ENCODE measurements at regions not wholly inside any gene's neighbourhood (a gene's known extent, or its start where the extent isn't known, plus 50 kb on each side); places are given as distances from the start of the nearest gene placed in this dataset.
"Not testable (repeated sequence)": the region's sequence is repeated elsewhere in the genome, so short reads cannot be mapped to it uniquely, and the experiment has no call there.

DNA sequence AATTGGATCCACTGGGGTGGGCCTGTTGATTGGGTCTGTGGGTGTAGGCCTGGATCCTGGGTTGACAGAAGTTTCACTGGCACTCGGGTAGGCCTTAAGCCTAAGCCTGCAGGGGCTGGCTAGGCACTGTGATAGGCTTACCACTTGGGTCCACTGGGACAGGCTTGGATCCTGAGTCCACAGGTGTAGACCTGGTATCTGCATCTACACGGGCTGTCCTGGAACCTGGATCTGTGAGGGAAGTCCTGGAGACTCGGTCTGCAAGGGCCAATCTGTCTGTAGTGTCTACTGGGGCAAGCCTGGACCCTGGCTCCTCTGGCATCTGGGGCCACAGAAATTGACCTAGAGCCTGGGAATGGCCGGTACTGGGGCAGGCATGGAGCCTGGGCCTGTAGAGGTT, 219.0 kb upstream of the NRG3 start:
- H3K4me1 ChIP-seq (ENCODE audit: control insufficient read depth, low read length), result no peaks in the 10 kb centered on the region
- no peaks in the 10 kb centered on the region; the same call in 1 of the 2 replicates for H3K9me2 ChIP-seq (replicated peaks; ENCODE audit: control insufficient read depth, low read length)
- TF ChIP-seq EZH2phosphoT487 (IDR thresholded peaks at IDR 0.05; ENCODE audit: borderline replicate concordance, low read length), result no peak
- TF ChIP-seq, protein P1, sequence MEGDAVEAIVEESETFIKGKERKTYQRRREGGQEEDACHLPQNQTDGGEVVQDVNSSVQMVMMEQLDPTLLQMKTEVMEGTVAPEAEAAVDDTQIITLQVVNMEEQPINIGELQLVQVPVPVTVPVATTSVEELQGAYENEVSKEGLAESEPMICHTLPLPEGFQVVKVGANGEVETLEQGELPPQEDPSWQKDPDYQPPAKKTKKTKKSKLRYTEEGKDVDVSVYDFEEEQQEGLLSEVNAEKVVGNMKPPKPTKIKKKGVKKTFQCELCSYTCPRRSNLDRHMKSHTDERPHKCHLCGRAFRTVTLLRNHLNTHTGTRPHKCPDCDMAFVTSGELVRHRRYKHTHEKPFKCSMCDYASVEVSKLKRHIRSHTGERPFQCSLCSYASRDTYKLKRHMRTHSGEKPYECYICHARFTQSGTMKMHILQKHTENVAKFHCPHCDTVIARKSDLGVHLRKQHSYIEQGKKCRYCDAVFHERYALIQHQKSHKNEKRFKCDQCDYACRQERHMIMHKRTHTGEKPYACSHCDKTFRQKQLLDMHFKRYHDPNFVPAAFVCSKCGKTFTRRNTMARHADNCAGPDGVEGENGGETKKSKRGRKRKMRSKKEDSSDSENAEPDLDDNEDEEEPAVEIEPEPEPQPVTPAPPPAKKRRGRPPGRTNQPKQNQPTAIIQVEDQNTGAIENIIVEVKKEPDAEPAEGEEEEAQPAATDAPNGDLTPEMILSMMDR (IDR thresholded peaks at IDR 0.05; ENCODE audit: low read depth, low read length, poor library complexity, severe bottlenecking), result no peak
- no peaks in the 10 kb centered on the region for H3K36me3 ChIP-seq (ENCODE audit: control insufficient read depth, low read length)
- no peaks in the 10 kb centered on the region for H4K20me1 ChIP-seq (ENCODE audit: control insufficient read depth, insufficient read depth, low read depth, low read length)
- H3K27ac ChIP-seq (ENCODE audit: low read depth, low read length), result no peak overlapping the region
- no peak overlapping the region for H3K4me3 ChIP-seq (ENCODE audit: low read length)
- H3K9me3 ChIP-seq (ENCODE audit: control insufficient read depth, insufficient read depth, low read length), result no peaks in the 10 kb centered on the region; the same call in 1 of the 2 replicates
- H3K4me2 ChIP-seq (ENCODE audit: low read length), result no peak overlapping the region
- no peaks in the 10 kb centered on the region for H3F3A ChIP-seq (ENCODE audit: control insufficient read depth, insufficient read depth)
- H3K27me3 ChIP-seq (ENCODE audit: control insufficient read depth, low read length), result no peaks in the 10 kb centered on the region
- H3K79me2 ChIP-seq (ENCODE audit: control insufficient read depth, low read length), result no peaks in the 10 kb centered on the region

DNA sequence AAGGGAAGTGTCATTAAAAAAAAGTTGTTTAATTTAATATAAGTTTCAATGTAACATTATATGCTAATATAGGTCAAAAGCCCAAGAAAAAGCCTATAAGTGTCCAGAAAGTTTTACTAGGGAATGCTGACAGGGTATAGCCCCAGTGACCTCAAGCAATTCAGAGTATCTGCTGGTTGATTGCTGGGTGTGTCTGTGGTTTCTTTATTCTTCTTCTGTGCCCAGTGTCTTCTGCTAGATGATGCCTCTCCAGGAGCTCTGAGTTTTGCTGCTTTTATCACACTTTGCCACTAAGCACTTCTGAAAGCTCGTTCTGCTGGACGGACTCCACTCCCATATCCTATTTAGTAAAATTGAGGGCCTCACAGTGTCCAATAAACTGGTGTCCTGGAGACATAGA, 212.2 kb upstream of the NRG3 start:
- no peak overlapping the region for H3K4me2 ChIP-seq (ENCODE audit: low read length)
- H3K9me3 ChIP-seq (ENCODE audit: control insufficient read depth, insufficient read depth, low read length), result no peaks in the 10 kb centered on the region
- H3K27me3 ChIP-seq (ENCODE audit: control insufficient read depth, low read length), result no peaks in the 10 kb centered on the region
- no peaks in the 10 kb centered on the region for H3K9me2 ChIP-seq (replicated peaks; ENCODE audit: control insufficient read depth, low read length)
- no peaks in the 10 kb centered on the region for H4K20me1 ChIP-seq (ENCODE audit: control insufficient read depth, insufficient read depth, low read depth, low read length)
- no peaks in the 10 kb centered on the region for H3K79me2 ChIP-seq (ENCODE audit: control insufficient read depth, low read length)
- no peak for TF ChIP-seq EZH2phosphoT487 (IDR thresholded peaks at IDR 0.05; ENCODE audit: borderline replicate concordance, low read length)
- TF ChIP-seq, protein P1 (IDR thresholded peaks at IDR 0.05; ENCODE audit: low read depth, low read length, poor library complexity, severe bottlenecking), result no peak
- H3K27ac ChIP-seq (ENCODE audit: low read depth, low read length), result no peak overlapping the region
- no peak overlapping the region for H3K4me3 ChIP-seq (ENCODE audit: low read length)
- no peaks in the 10 kb centered on the region for H3F3A ChIP-seq (ENCODE audit: control insufficient read depth, insufficient read depth)
- H3K4me1 ChIP-seq (ENCODE audit: control insufficient read depth, low read length), result no peaks in the 10 kb centered on the region
- no peaks in the 10 kb centered on the region for H3K36me3 ChIP-seq (ENCODE audit: control insufficient read depth, low read length)

DNA sequence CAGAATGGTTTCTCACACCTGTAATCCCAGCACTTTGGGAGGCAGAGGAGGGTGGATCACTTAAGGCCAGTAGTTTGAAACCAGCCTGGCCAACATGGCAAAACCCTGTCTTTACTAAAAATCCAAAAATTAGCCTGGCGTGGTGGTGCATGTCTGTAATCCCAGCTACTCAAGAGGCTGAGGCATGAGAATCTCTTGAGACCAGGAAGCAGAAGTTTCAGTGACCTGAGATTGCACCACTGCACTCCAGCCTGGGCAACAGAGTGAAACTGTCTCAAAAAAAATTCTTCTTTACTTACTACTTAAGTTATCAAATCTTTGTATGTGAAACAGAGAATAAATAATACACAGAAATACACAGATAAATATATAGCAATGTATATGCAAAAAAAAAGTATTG, 210.2 kb upstream of the NRG3 start:
- H3K27me3 ChIP-seq (ENCODE audit: control insufficient read depth, low read length); H3K4me3 ChIP-seq (ENCODE audit: low read length); H4K20me1 ChIP-seq (ENCODE audit: control insufficient read depth, insufficient read depth, low read depth, low read length); H3K9me3 ChIP-seq (ENCODE audit: control insufficient read depth, insufficient read depth, low read length); H3K27ac ChIP-seq (ENCODE audit: low read depth, low read length); H3K9me2 ChIP-seq (replicated peaks; ENCODE audit: control insufficient read depth, low read length); H3K36me3 ChIP-seq (ENCODE audit: control insufficient read depth, low read length); H3K79me2 ChIP-seq (ENCODE audit: control insufficient read depth, low read length); H3F3A ChIP-seq (ENCODE audit: control insufficient read depth, insufficient read depth); H3K4me1 ChIP-seq (ENCODE audit: control insufficient read depth, low read length); H3K4me2 ChIP-seq (ENCODE audit: low read length): not testable (repeated sequence)

DNA sequence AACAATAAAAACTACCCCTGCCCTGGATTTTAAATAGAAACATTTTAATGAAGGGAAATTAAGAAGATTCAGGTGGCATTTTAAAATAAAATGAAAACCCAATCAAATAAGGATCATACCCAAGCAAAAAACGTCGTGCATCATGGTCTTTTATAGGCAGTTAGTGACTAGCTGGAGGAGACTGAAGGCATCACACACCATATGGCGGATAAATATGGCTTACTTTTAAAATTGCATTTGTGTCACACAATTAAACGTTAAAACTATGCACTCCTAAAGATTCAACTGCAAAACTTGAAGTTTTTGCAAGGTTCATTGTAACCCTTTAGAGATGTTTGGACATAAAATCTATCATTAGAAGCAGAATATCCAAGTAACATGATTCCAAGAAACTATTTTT, 200.1 kb upstream of the NRG3 start:
- H3K9me2 ChIP-seq (replicated peaks; ENCODE audit: control insufficient read depth, low read length), result no peaks in the 10 kb centered on the region
- H3K9me3 ChIP-seq (ENCODE audit: control insufficient read depth, insufficient read depth, low read length), result no peaks in the 10 kb centered on the region
- H3K27me3 ChIP-seq (ENCODE audit: control insufficient read depth, low read length), result no peaks in the 10 kb centered on the region
- H3K36me3 ChIP-seq (ENCODE audit: control insufficient read depth, low read length), result no peaks in the 10 kb centered on the region
- no peak overlapping the region for H3K4me3 ChIP-seq (ENCODE audit: low read length)
- H4K20me1 ChIP-seq (ENCODE audit: control insufficient read depth, insufficient read depth, low read depth, low read length), result no peaks in the 10 kb centered on the region
- no peak overlapping the region for H3K27ac ChIP-seq (ENCODE audit: low read depth, low read length)
- H3F3A ChIP-seq (ENCODE audit: control insufficient read depth, insufficient read depth), result no peaks in the 10 kb centered on the region
- no peaks in the 10 kb centered on the region for H3K79me2 ChIP-seq (ENCODE audit: control insufficient read depth, low read length)
- TF ChIP-seq, protein P1 (IDR thresholded peaks at IDR 0.05; ENCODE audit: low read depth, low read length, poor library complexity, severe bottlenecking), result no peak
- TF ChIP-seq EZH2phosphoT487 (IDR thresholded peaks at IDR 0.05; ENCODE audit: borderline replicate concordance, low read length), result no peak
- H3K4me2 ChIP-seq (ENCODE audit: low read length), result no peak overlapping the region
- H3K4me1 ChIP-seq (ENCODE audit: control insufficient read depth, low read length), result no peaks in the 10 kb centered on the region

Measured in DOHH2 (cell line).